ENCODE measurements at regions not wholly inside any gene's neighbourhood (a gene's known extent, or its start where the extent isn't known, plus 50 kb on each side); places are given as distances from the start of the nearest gene placed in this dataset.
"Not testable (repeated sequence)": the region's sequence is repeated elsewhere in the genome, so short reads cannot be mapped to it uniquely, and the experiment has no call there.

GRCh38 chr5:28380167-28380566 is 1341.8 kb upstream of the CDH9 start:
- no peak for DNase-seq (ENCODE audit: low spot score)

GRCh38 chr5:28374492-28374967 is 1336.1 kb upstream of the CDH9 start:
- DNase-seq (ENCODE audit: low spot score) = no peak

- DNase-seq (ENCODE audit: low spot score) = no peak
These were observed 1332.5 kb upstream of the CDH9 start for GRCh38 chr5:28370896-28371295.

GRCh38 chr5:28369418-28369817 is 1331.0 kb upstream of the CDH9 start:
- DNase-seq (ENCODE audit: low spot score) = no peak

- DNase-seq (ENCODE audit: low spot score) = no peak
These were observed 1317.4 kb upstream of the CDH9 start for GRCh38 chr5:28355831-28356230.

- no peak for DNase-seq (ENCODE audit: low spot score)
These were observed 1308.3 kb upstream of the CDH9 start for GRCh38 chr5:28346696-28347095.

- DNase-seq (ENCODE audit: low spot score) = no peak
These were observed 1306.5 kb upstream of the CDH9 start for GRCh38 chr5:28344836-28345433.

GRCh38 chr5:28329176-28329575 is 1290.8 kb upstream of the CDH9 start:
- DNase-seq (ENCODE audit: low spot score) = no peak

- no peak for DNase-seq (ENCODE audit: low spot score)
These were observed 1290.3 kb upstream of the CDH9 start for GRCh38 chr5:28328681-28329080.

- no peak for DNase-seq (ENCODE audit: low spot score)
These were observed 1285.8 kb upstream of the CDH9 start for GRCh38 chr5:28324174-28324573.

GRCh38 chr5:28313953-28314352 is 1275.6 kb upstream of the CDH9 start:
- no peak for DNase-seq (ENCODE audit: low spot score)

GRCh38 chr5:28313321-28313951 is 1275.0 kb upstream of the CDH9 start:
- DNase-seq (ENCODE audit: low spot score) = no peak

- no peak for DNase-seq (ENCODE audit: low spot score)
These were observed 1272.3 kb upstream of the CDH9 start for GRCh38 chr5:28310696-28311095.

- no peak for DNase-seq (ENCODE audit: low spot score)
These were observed 1267.5 kb upstream of the CDH9 start for GRCh38 chr5:28305891-28306290.

GRCh38 chr5:28301712-28302111 is 1263.3 kb upstream of the CDH9 start:
- DNase-seq (ENCODE audit: low spot score) = no peak

GRCh38 chr5:28296254-28297013 is 1258.0 kb upstream of the CDH9 start:
- no peak for DNase-seq (ENCODE audit: low spot score)

- not testable (repeated sequence) for DNase-seq (ENCODE audit: low spot score)
These were observed 1248.6 kb upstream of the CDH9 start for GRCh38 chr5:28287021-28287420.

- no peak for DNase-seq (ENCODE audit: low spot score)
These were observed 1248.2 kb upstream of the CDH9 start for GRCh38 chr5:28286566-28286965.

- no peak for DNase-seq (ENCODE audit: low spot score)
These were observed 1246.4 kb upstream of the CDH9 start for GRCh38 chr5:28284788-28285187.

GRCh38 chr5:28281351-28281750 is 1243.0 kb upstream of the CDH9 start:
- DNase-seq (ENCODE audit: low spot score) = no peak

GRCh38 chr5:28275931-28276330 is 1237.5 kb upstream of the CDH9 start:
- DNase-seq (ENCODE audit: low spot score) = no peak

- no peak for DNase-seq (ENCODE audit: low spot score)
These were observed 1231.6 kb upstream of the CDH9 start for GRCh38 chr5:28269978-28270377.

GRCh38 chr5:28265877-28266276 is 1227.5 kb upstream of the CDH9 start:
- no peak for DNase-seq (ENCODE audit: low spot score)

Data from mesenteric fat pad (tissue), 1 donor.